ENCODE measurements at regions not wholly inside any gene's neighbourhood (a gene's known extent, or its start where the extent isn't known, plus 50 kb on each side); places are given as distances from the start of the nearest gene placed in this dataset.

DNA sequence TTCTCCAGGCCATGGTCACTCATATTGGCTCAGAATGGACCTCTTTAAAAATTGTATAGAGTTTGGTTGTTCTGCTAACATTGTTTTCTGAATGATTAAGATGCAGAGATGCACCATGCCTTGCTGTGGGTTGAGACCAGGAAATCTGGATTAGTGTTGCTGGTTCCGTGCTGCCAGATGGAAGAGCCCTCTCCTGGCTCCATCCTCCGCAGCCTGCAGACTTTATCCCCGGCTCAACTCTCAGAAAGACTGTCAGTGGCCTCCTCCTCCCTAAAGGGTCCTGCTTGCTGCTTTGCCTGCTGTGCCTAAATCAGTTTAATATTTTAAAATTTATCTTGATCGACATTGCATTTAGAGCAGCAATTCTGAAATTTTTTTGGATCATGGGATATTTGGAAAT is 196.7 kb downstream of the TENT4A start:
- TF ChIP-seq BHLHE40 (IDR thresholded peaks at IDR 0.05; ENCODE audit: borderline replicate concordance) (no peak), TARDBP (IDR thresholded peaks at IDR 0.05) (no peak), SUZ12 (IDR thresholded peaks at IDR 0.05) (no peak), ELF4 (IDR thresholded peaks at IDR 0.05) (no peak)

All from HEK293T (cell line).